GM18519 (cell line): ENCODE measurements at regions not wholly inside any gene's neighbourhood (a gene's known extent, or its start where the extent isn't known, plus 50 kb on each side); places are given as distances from the start of the nearest gene placed in this dataset.
"Not testable (repeated sequence)": the region's sequence is repeated elsewhere in the genome, so short reads cannot be mapped to it uniquely, and the experiment has no call there.

Source experiments
- ATAC-seq: cut with Tn5 transposase; IDR thresholded peaks from one replicate; pipeline ENCODE4 v1.9.1; 2021; ENCODE audit warnings: mild to moderate bottlenecking, moderate library complexity; ENCODE audit not compliant: unreplicated experiment, low FRiP score

GRCh38 chr10:108586424-108586823, 1336.9 kb downstream of the XPNPEP1 start:
- no peak for ATAC-seq

GRCh38 chr10:108583877-108584276, 1339.4 kb downstream of the XPNPEP1 start:
- no peak for ATAC-seq

DNA sequence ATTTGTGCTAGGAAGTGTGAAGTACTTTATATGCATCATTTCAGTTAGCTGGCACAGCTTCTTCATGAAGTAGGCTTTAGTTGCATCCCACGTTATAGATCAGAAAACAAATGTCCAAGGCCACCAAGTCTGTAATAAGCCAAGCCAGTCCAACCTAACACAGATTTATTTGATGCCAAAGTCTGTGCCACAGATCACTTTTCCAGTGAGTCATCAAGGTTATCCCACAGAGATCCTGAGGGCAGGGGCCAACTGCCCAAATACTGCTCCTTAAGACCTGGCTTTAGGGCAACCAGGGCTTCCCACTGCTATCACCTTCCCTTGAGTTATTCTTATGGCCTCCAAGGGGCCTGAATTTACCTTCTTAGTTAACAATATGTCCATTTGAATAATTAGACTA, 1340.4 kb downstream of the XPNPEP1 start:
- no peak for ATAC-seq

DNA sequence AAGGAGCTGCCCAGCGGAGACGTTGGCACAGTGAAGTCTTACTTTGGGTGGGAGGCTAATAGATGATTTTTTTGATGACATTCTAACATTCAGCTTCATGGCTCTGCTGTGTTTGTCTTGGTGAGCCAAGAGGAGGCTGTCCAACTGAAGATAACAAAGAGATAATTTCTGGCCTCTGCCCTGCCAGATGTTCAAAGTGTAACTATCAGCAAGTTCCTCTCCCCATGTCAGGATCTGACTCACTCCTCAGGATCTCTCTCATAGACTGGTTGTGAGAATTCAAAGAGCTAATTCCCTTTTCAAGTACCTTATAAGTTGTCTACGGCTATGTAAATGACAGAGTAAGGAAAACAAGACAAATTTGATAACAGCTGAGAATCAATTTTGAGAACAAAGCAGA, 1340.9 kb downstream of the XPNPEP1 start:
- no peak for ATAC-seq

- ATAC-seq = no peak
Observed at GRCh38 chr10:108578258-108578657, 1345.1 kb downstream of the XPNPEP1 start.

DNA sequence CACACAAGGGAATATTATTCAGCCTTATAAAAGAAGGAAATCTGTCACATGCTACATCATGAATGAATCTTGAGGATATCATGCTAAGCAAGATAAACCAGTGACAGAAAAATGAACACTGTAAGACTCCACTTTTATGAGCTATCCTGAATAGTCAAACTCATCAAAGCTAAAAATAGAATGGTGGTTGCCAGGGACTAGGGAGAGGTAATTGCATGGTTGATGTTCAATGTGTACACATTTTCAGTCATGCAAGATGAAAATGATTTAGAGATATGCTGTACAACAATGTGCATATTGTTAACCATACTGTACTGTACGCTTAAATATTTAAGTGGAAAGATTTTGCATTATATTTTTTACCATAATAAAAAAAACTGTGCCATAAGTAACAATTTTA, 1349.1 kb downstream of the XPNPEP1 start:
- no peak for ATAC-seq

DNA sequence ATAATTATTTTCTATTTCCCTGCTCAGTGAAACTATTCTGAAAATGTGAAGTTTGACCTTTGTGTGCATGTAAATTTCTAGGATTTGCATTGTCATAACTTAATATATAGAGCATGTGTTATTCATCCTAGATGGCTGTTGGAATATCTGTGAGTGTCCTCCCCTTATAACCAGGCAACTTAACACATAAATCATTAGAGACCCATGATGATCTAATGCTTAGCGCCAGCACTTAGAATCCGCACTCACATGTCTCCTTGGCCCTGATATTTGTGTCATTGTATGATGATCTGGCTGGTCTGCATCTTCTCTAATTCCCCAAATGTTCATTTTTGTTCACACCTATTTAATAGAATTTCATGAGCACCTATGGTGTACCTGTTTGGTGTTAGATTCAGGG, 1354.5 kb downstream of the XPNPEP1 start:
- no peak for ATAC-seq

DNA sequence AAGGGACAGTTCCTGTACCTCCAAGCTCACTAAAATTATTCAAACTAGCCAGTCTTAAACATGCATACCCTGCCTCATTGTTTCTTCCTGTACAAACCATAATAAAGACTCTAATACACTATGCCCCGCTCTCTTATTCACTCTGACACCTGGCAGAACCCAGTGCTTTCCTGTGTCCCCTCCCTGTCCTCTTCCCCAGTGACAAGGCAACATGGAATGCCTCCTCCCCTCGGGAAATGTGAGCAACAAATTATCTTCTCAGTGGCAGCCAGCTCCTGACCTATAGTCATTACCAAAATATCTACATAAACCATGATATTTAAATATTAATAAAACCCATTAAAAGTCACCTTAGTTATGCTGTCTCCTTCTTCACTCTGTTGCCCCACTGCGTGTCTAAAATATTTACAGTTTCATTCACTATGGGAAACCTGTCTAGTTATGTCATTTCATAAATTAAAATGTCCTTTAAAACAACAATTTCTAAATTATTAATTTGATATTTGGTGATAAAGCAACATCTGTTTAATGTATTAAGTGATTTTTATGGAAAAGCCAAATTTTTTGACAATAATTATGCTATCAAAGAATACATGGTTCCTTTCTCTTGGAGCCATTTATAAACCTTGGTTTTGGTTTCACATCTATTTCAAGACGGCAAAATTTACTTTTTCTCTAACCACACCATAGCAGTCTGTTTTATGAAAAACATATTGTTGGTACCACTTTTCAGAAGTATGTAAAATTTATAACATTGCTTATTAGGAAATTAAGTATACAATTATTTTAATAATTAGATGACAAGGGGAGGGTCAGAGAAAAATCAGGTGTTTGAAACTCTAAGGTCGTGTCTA, 1355.2 kb downstream of the XPNPEP1 start:
- ATAC-seq = peak; percentile 54

DNA sequence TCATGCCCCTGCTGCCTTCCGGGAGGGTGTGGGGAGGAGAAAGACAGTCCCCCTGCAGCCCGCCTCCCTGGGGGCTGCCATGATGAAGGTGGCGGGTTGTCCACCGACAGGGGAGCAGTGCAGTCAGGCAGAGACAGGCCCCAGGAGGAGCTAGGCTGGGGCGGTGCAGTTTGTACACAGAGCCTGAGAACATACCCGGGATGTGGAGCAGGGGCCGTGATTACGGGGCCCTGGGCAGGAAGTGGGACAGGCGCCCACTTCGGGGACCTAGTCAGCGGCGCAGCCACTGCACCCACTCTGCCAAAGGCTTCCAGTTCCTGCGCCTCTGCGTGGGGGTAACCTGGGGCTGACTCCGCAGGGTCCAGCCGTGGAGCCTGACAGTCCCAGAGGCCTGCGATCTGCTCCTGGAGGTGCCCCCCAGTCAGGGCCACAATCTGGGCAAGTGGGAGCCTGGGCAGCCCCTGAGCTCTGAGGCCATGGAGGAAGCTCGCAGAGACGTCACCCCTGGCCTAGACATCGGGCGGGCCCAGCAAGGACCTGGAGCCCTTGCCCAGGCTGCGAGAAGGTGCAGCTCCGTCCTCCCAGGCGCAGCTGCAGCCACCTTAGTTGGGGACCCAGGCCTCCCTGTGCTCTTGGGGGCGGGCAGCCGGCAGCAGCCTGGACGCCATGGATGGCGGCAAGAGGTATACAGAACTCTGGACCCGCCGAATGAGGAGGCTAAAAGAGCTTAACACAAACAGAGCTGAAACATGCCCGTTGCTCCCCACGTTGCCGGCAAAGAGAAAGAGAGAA, 1356.8 kb downstream of the XPNPEP1 start:
- ATAC-seq = no peak

GRCh38 chr10:108562105-108562504, 1361.2 kb downstream of the XPNPEP1 start:
- ATAC-seq = no peak

GRCh38 chr10:108561649-108562048, 1361.7 kb downstream of the XPNPEP1 start:
- no peak for ATAC-seq

GRCh38 chr10:108560488-108560887, 1362.8 kb downstream of the XPNPEP1 start:
- ATAC-seq = no peak

DNA sequence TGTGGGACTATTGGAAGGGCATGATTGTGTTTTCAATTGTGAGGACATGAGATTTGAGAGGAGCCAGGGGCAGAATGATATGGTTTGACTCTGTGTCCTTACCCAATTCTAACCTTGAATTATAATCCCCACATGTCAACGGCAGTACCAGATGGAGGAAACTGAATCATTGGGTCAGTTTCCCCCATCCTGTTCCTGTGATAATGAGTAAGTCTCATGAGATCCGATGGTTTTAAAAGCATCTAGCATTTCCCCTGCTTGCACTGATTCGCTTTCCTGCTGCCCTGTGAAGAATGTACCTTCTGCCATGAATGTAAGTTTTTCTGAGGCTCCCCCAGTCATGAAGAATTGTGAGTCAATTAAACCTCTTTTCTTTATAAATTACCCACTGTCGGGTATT, 1367.1 kb downstream of the XPNPEP1 start:
- ATAC-seq = no peak

- peak; percentile 47 for ATAC-seq
Observed at GRCh38 chr10:108545921-108546320, 1377.4 kb downstream of the XPNPEP1 start.

DNA sequence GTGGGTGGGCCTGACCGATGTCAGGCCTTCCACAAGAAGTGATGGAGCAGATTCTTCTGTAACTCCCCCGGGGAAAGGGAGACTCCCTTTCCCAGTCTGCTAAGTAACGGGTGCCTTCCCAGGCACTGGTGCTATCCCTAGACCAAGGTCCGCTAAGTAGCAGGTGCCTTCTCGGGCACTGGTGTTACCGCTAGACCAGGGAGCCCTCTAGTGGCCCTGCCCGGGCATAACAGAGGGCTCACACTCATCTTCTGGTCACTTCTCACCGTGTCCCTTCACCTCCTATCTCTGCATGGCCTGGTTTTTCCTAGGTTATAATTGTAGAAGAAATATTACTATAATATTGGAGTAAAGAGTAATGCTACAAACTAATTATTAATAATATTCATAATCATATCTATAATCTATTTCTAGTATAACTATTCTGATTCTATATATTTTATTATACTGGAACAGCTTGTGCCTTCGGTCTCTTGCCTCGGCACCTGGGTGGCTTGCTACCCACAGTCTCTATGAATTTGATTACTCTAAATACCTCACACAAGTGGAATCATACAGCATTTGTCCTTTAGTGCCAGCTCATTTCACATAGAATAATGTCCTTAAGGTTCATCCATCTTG, 1378.7 kb downstream of the XPNPEP1 start:
- peak; percentile 69 for ATAC-seq

DNA sequence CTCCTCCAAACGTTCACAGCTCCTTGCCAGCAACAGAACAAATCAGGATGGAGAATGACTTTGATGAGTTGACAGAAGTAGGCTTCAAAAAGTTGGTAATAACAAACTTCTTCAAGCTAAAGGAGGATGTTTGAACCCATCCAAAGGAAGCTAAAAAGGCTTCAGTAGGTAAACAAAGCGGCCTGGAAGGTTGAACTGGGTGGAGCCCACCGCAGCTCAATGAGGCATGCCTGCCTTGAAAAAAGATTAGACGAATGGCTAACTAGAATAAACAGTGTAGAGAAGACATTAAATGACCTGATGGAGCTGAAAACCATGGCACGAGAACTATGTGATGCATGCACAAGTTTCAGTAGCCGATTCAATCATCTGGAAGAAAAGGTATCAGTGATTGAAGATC, 1369.0 kb upstream of the SORCS1 start:
- not testable (repeated sequence) for ATAC-seq

DNA sequence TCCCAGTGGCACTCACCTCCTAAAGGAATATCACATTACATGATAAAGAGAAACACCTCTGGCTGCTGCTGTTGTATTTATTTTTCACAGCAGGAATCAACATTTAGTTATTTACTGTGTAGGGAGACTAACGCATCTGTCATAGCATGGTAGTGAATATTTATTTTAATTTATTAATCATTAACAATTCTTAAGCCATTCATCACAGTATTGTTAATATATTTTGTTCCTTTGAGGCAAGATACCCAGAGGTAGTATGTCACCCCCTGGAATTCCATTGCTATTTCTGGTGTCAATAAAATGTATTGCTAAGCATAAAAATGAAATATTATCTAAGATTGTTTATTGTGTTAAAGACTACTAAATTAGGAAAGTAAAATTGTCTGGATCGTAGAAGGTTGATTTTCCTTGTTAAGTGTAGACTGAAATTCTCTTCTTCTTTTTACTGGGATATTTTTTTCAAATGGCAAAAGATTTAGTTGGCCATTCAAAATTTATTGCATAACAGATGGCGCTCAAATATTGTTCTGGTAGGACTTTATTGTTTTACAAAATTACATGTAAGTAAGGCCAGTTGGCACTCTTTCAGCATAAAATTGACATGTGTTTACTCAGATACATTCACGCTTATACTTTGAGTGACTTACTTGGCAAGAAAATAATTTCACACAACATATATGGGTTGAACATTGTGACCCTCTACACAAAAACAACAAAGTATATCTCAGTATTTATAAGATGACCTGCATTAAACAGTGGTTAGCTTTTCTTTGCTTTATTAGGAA, 1358.7 kb upstream of the SORCS1 start:
- ATAC-seq = no peak

GRCh38 chr10:108521827-108522492, 1357.5 kb upstream of the SORCS1 start:
- ATAC-seq = no peak

GRCh38 chr10:108515821-108516220, 1351.3 kb upstream of the SORCS1 start:
- no peak for ATAC-seq

DNA sequence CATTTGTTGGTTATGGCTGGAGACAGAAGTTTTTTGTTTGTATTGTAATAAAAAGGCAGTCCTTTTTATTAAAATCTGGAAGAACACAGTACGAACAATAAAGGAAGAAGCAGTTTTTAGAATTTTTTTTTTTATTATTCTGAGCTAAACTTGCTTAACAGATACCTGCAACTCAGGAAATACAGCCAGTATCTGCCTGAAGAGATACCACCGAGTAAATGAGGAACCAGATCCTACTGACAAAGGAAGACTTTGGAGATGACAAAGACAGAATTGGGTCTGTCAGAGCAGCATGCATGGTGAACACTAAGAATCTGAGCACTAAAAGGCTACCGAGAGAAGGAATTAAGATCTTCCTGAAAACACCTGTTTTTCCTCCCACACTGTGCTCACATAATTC, 1335.9 kb upstream of the SORCS1 start:
- no peak for ATAC-seq
